ENCODE measurements at regions not wholly inside any gene's neighbourhood (a gene's known extent, or its start where the extent isn't known, plus 50 kb on each side); places are given as distances from the start of the nearest gene placed in this dataset.

DNA sequence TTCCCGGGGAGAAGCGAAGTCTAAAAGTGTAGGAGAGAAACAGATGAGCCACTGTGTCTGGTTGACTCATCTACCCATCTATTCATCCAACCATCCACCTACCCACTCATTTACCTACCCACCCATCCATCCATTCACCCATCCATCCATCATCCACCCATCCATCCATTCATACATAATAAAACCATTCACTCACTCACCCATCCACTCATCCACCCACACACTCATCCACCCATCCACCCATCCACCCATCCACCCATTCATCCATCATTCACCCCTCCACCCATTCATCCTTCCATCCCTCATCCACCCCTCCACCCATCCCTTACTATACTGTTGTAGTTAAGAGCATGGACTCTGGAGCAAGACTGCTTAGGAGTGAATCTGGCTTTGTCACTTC, 136.4 kb upstream of the ATP2B2 start:
- TF ChIP-seq, protein P1, sequence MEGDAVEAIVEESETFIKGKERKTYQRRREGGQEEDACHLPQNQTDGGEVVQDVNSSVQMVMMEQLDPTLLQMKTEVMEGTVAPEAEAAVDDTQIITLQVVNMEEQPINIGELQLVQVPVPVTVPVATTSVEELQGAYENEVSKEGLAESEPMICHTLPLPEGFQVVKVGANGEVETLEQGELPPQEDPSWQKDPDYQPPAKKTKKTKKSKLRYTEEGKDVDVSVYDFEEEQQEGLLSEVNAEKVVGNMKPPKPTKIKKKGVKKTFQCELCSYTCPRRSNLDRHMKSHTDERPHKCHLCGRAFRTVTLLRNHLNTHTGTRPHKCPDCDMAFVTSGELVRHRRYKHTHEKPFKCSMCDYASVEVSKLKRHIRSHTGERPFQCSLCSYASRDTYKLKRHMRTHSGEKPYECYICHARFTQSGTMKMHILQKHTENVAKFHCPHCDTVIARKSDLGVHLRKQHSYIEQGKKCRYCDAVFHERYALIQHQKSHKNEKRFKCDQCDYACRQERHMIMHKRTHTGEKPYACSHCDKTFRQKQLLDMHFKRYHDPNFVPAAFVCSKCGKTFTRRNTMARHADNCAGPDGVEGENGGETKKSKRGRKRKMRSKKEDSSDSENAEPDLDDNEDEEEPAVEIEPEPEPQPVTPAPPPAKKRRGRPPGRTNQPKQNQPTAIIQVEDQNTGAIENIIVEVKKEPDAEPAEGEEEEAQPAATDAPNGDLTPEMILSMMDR (IDR thresholded peaks at IDR 0.05; ENCODE audit: low read depth, low read length): no peak
- TF ChIP-seq EZH2phosphoT487 (IDR thresholded peaks at IDR 0.05; ENCODE audit: low read depth): no peak

Data from OCI-LY3 (cell line).